AG04449 (cell line): ENCODE measurements at regions not wholly inside any gene's neighbourhood (a gene's known extent, or its start where the extent isn't known, plus 50 kb on each side); places are given as distances from the start of the nearest gene placed in this dataset.

Experiments
- CTCF ChIA-PET: fragments of 350-600 bp; formaldehyde crosslinking; extraction: SDS; loops from one replicate; lab custom pipeline; 2021; ENCODE audit warnings: antibody characterized with exemption; lab: Yijun Ruan, JAX
- POLR2A ChIA-PET: fragments of 400-600, 350-600 bp; formaldehyde crosslinking; extraction: SDS; loops from one replicate; lab custom pipeline; 2020; ENCODE audit warnings: antibody characterized with exemption, inconsistent platforms; lab: Yijun Ruan, JAX
- DNase-seq: peaks from one replicate; pipeline ENCODE4 v3.0.0-alpha.2; 2010; ENCODE audit warnings: low read depth, low spot score
- H3K4me3 ChIP-seq: 2 replicates; pipeline ENCODE4 v1.5.1; 2011; ENCODE audit warnings: low read depth, mild to moderate bottlenecking, control low read depth, low read length
- TF ChIP-seq, protein P1 (sequence below): IDR thresholded peaks from one replicate; pipeline ENCODE4 v1.5.1; 2011; ENCODE audit warnings: mild to moderate bottlenecking, moderate library complexity, low read length, control low read depth, inconsistent platforms; ENCODE audit not compliant: insufficient read depth; ENCODE audit errors: missing control alignments

GRCh38 chr2:40823478-40823877 is 371.6 kb upstream of the SLC8A1 start:
- TF ChIP-seq, protein P1, sequence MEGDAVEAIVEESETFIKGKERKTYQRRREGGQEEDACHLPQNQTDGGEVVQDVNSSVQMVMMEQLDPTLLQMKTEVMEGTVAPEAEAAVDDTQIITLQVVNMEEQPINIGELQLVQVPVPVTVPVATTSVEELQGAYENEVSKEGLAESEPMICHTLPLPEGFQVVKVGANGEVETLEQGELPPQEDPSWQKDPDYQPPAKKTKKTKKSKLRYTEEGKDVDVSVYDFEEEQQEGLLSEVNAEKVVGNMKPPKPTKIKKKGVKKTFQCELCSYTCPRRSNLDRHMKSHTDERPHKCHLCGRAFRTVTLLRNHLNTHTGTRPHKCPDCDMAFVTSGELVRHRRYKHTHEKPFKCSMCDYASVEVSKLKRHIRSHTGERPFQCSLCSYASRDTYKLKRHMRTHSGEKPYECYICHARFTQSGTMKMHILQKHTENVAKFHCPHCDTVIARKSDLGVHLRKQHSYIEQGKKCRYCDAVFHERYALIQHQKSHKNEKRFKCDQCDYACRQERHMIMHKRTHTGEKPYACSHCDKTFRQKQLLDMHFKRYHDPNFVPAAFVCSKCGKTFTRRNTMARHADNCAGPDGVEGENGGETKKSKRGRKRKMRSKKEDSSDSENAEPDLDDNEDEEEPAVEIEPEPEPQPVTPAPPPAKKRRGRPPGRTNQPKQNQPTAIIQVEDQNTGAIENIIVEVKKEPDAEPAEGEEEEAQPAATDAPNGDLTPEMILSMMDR: no peak
- ChIA-PET POLR2A (no interaction called here), CTCF (no interaction called here)
- H3K4me3 ChIP-seq: no peak overlapping the region
- no peak for DNase-seq

- no peak overlapping the region for H3K4me3 ChIP-seq
- TF ChIP-seq, protein P1: no peak
- DNase-seq: no peak
- ChIA-PET CTCF (no interaction called here), POLR2A (no interaction called here)
These were observed 372.4 kb upstream of the SLC8A1 start for GRCh38 chr2:40824278-40824677.

- CTCF ChIA-PET: interaction anchor here (1.5 kb wide), 1 partner anchor 14 kb away, joined by 3 read pairs; no protein-coding TSS in a partner anchor
- POLR2A ChIA-PET: no interaction called here
- no peak for DNase-seq
- H3K4me3 ChIP-seq: no peak overlapping the region
- TF ChIP-seq, protein P1: no peak
These were observed 375.5 kb upstream of the SLC8A1 start for GRCh38 chr2:40827392-40827791.

DNA sequence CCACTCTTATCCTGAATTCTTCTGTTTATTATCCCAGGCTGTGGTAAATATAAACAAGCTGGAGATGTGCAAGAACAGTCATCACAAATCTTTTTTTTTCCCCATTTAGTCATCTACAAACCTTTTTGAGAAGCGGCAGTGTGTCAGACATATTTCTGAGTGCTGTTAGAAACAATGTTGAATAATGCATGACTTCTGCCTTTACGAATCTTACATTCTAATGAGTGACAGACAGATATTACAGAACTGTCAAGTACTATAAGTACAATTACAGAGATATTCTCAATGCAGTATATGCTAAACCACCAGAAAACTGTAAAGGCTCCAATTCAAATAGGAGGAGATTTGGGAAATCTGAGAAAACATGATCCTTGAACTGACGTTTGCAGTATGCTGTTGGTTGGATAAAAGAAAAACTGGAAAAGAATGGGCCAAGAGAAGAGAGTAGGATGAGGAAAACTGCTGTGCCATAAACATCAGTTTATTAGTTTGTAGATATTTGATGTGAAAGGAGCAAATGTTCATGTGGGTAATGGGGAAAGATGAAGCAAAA is 379.5 kb upstream of the SLC8A1 start:
- no peak overlapping the region for H3K4me3 ChIP-seq
- POLR2A ChIA-PET: no interaction called here
- TF ChIP-seq, protein P1: no peak
- CTCF ChIA-PET: no interaction called here
- DNase-seq: no peak

- TF ChIP-seq, protein P1: no peak
- ChIA-PET CTCF (no interaction called here), POLR2A (no interaction called here)
- DNase-seq: no peak
- H3K4me3 ChIP-seq: no peak overlapping the region
These were observed 390.0 kb upstream of the SLC8A1 start for GRCh38 chr2:40841856-40842255.

DNA sequence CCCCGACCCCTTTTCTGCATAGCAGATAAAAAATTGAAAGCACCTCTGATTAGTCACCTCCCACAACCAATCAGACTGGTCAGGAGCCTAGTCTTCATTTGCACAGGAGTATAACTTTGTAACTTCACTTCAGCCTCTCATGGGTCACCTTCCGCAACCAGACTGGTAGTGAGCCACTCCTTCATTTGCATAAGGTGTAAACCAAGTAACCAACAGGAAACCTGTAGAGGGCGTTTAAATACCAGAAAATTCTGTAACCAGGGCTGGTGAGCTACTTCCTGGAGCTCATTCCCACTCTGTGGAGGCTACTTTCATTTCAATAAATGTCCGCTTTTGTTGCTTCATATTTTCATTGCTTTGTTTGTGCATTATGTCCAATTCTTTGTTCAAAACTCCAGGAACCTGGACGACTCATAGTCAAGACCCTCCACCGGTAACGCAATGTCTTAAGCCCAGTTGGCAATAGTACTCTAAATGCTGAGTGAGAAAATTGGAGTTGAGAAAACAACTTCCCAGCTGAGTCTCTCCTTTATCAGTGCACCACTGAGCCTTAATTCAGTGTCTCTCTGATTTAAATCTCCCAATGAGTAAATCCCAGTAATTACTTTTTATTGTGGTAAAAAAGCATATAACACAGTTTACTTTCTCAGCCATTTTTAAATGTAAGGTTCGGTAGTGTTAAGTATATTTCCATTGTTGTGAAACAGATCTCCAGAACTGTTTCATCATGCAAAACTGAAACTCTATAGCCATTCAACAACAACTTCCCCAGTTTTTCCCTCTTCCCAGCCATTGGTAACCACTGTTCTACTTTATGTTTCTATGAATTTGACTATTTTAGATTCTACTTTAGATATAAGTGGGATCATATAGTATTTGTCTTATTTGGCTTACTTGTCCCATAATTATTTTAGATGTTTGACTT is 392.7 kb upstream of the SLC8A1 start:
- CTCF ChIA-PET: no interaction called here
- DNase-seq: no peak
- POLR2A ChIA-PET: no interaction called here
- TF ChIP-seq, protein P1: no peak
- H3K4me3 ChIP-seq: no peak overlapping the region
